ENCODE measurements at regions not wholly inside any gene's neighbourhood (a gene's known extent, or its start where the extent isn't known, plus 50 kb on each side); places are given as distances from the start of the nearest gene placed in this dataset.

DNA sequence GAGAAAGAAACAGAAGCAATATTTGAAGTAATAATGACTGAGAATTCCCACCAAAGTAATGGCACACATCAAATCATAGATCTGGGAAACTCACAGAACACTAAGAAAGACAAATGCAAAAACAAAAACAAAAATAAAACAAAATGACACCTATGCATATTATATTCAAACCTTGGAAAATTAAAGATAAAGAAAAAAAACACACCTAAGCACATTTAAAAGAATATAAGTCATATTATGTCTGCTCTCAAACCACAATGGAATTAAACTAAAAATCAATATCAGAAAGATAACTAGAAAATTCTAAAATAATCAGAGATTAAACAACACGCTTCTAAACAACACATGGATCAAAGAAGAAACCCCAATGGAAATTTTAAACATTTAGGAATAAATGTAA is 59.7 kb upstream of the GALNT5 start:
- TF ChIP-seq, protein P1, sequence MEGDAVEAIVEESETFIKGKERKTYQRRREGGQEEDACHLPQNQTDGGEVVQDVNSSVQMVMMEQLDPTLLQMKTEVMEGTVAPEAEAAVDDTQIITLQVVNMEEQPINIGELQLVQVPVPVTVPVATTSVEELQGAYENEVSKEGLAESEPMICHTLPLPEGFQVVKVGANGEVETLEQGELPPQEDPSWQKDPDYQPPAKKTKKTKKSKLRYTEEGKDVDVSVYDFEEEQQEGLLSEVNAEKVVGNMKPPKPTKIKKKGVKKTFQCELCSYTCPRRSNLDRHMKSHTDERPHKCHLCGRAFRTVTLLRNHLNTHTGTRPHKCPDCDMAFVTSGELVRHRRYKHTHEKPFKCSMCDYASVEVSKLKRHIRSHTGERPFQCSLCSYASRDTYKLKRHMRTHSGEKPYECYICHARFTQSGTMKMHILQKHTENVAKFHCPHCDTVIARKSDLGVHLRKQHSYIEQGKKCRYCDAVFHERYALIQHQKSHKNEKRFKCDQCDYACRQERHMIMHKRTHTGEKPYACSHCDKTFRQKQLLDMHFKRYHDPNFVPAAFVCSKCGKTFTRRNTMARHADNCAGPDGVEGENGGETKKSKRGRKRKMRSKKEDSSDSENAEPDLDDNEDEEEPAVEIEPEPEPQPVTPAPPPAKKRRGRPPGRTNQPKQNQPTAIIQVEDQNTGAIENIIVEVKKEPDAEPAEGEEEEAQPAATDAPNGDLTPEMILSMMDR (IDR thresholded peaks at IDR 0.05) = no peak
- no peak for TF ChIP-seq POLR2A (IDR thresholded peaks at IDR 0.05)
